Stimulated activated CD4-positive, alpha-beta T cell treated with anti-CD3 and anti-CD28 coated beads, TNF-alpha, amount 100 ng/mL, for 24 hours (primary cell): ENCODE measurements at regions not wholly inside any gene's neighbourhood (a gene's known extent, or its start where the extent isn't known, plus 50 kb on each side); places are given as distances from the start of the nearest gene placed in this dataset.

ENCODE experiments used
- DNase-seq, 3 experiments: peaks; one replicate each; pipeline ENCODE4 v3.0.0-alpha.2; 2020; ENCODE audit warnings: low read depth in 3 of 3

DNA sequence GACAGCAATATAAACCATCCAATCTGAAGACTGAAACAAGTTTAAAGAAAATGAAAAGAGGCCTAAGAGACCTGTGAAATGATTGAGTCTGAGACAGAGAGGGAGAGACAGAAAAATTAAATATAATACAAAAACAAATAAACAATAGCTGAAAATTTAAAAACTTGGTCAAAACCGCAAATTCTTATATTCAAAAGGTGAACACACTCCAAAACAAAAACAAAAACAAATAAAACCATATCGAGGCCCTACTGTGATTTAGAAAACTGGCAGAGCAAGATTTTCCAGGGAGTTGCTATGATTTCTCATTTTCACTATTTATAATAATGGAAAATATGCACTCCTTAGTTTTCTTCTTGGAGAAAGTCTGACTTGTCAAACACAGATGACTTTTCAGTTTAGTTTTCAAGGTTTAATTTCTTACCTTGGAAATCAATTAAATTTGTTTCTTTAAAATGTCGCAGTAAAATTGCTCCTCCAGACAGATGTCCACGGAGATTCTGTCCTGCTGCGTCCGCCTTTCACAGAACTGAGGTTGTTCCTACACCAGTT lies 1420.3 kb downstream of the UQCRFS1 start:
- no peak for DNase-seq

DNA sequence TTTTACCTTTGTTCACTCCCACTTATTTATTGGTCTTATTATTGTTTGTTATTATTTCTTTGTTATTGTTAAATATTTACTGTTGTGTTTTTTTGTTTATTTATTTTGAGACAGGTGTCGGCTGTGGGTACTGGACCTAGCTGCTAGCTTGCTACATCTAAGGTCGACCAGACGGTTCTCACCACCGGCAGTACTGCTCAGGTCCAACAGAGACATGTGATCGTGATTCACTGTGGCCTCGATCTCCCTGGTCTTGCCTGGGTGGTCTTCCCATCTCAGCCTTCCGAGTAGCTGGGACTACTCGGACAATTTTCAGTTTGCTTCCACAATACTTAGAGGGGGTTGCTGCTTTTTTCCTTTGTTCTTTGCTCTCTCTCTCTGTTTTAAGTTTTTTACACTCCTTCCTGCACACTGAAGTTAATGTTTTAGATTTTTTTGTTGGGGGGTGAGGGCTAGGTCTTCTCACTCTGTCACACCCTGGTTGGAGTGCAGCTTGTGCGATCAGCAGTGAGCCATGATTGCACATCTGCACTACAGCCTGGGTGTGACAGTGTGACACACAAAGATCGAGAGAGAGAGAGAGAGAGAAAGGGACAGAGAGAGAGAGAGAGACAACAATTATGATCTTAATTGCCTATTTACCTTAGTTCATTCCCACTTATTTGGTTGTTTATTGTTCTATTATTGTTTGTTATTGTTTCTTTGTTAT lies 1432.4 kb downstream of the UQCRFS1 start:
- no peak for DNase-seq

DNA sequence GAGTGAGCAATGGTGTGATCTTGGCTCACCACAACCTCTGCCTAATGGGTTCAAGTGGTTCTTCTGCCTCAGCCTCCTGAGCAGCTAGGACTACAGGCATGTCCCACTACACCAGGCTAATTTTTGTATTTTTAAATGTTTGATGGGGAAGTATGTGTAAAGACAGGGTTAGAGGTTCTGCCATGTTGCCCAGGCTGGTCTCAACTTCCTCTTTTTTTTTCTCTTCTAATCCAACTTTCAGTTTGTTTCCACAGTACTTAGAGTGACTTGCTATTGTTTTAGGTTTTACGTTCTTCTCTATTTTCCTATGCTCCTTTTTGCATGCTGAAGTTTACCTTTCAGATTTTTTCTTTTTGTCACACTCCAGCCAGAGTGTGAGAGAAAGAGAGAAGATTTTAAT lies 1433.0 kb downstream of the UQCRFS1 start:
- DNase-seq = no peak

DNA sequence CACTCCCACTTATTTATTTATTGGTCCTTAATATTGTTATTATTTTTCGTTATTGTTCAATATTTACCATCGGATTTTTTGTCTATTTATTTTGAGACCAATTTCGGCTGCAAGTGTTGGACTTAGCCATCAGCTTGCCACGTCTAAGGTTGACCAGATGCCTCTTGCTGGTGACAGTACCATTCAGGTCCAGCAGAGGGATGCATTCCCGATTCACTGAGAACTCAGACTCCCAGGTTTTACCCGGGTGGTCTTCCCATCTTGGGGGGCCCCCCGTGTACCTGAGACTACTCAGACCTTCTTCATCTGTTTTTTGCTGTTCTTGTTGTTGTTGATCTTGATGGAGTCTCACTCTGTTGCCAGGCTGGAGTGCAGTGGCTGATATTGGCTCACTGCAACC lies 1435.2 kb downstream of the UQCRFS1 start:
- DNase-seq = no peak

DNA sequence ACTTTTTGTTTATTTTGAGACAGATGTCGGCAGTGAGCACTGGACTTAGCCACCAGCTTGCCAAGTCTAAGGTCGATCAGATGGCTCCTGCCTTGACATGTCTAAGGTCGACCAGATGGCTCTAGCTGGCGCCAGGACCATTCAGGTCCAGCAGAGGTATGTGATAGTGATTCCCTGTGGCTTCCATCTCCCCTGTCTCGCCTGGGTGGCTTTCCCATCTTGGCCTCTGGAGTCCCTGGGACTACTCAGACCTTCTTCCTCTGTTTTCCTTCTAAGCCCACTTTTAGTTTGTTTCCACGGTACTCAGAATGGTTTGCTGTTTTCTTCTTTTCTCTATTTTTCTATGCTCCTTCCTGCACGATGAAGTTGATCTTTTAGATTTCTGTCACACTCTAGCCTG lies 1435.7 kb downstream of the UQCRFS1 start:
- no peak for DNase-seq

DNA sequence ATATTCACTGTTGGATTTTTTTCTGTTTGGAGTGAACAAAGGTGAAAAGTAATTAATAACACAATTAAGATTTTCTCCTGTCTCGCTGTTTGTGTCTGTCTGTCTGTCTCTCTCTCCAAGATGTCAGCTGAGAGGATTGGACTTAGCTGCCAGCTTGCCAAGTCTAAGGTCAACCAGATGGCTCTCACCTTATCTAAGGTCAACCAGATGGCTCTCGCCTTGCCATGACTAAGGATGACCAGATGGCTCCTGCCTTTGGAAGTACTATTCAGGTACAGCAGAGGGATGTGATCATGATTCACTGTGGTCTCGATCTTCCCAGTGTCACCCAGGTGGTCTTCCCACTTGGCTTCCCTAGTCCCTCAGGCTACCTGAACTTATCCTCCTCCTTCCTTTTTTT lies 1436.4 kb downstream of the UQCRFS1 start:
- DNase-seq = no peak

DNA sequence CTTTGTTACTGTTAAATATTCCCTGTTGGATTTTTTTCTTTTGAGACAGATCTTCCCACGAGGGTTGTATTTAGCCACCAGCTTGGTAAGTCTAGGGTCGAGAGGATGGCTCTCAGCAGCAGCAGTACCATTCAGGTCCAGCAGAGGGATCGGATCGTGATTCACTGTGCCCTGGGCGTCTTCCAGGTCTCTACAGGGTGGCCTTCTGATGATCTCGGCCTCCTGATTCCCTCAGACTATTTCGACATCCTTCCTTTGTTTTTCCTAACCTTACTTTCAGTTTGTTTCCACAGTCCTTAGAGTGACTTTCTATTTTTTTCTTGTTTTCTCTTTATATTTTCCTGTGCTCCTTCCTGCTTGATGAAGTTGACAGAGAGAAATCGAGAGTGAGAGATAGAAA lies 1436.9 kb downstream of the UQCRFS1 start:
- DNase-seq = no peak

DNA sequence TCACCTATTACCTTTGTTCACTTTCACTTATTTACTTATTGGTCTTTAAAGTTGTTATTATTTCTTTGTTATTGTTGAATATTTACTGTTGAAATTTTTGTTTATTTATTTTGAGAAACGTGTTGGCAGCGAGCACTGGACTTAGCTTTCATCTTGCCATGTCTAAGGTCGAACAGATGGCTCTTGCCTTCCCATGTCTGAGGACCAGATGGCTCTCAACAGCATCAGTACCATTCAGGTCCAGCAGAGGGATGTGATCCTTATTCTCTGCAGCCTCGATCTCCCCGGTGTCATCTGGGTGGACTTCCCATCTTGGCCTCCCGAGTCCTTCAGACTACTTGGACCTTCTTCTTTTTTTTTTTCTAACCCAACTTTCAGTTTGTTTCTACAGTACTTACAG lies 1437.6 kb downstream of the UQCRFS1 start:
- no peak for DNase-seq

DNA sequence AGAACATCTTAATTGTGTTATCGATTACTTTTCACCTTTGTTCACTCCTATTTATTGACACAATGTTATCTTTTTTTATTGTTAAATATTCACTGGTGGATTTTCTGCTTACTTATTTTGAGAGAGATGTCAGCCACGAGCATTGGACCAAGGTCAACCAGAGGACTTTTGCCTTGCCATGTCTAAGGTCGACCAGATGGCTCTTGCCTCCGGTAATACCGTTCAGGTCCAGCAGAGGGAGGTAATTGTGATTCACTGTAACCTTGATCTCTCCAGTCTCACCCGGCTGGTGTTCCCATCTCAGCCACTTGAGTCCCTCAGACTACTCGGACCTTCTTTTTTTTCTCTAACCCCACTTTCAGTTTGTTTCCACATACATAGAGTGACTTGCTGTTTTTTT lies 1438.1 kb downstream of the UQCRFS1 start:
- no peak for DNase-seq

DNA sequence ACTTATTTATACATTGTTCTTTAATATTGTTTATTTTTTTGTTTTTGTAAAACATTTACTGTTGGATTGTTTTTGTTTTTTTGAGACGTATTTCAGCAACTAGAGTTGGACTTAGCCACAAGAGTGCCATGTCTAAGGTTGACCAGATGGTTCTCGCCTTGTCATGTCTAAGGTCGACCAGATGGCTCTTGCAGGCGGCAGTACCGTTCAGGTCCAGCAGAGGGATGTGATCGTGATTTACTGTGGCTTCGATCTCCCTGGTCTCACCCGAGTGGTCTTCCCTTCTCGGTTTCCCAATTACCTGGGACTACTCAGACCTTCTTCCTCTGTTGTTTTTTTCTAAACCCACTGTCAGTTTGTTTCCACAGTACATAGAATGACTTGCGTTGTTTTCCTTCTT lies 1438.6 kb downstream of the UQCRFS1 start:
- DNase-seq = no peak

DNA sequence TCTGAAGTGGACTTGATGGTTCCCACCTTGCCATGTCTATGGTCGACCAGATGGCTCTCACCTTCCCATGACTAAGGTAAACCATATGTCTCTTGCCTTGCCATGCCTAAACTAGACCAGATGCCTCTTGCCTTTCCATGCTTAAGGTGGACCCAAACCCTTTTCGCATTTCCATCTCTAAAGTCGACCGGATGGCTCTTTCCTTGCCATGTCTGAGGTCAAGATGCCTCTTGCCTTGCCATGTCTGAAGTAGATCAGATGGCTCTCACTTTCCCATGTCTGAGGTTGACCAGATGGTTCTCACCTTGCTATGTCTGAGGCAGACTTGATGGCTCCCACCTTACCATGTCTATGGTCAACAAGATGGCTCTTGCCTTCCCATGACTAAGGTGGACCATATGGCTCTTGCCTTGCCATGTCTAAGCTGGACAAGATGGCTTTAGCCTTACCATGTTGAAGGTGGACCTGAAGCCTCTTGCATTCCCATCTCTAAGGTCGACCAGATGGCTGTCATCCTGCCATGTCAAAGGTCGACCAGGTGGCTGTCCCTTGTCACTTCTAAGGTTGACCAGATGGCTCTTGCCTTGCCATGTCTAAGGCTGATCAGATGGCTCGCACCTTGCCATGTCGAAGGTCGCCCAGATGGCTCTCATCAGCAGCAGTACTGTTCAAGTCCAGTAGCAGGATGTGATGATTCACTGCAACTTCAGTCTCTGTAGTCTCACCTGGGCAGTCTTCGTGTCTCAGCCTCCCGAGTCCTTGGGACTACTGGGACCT lies 1439.4 kb downstream of the UQCRFS1 start:
- DNase-seq = no peak

DNA sequence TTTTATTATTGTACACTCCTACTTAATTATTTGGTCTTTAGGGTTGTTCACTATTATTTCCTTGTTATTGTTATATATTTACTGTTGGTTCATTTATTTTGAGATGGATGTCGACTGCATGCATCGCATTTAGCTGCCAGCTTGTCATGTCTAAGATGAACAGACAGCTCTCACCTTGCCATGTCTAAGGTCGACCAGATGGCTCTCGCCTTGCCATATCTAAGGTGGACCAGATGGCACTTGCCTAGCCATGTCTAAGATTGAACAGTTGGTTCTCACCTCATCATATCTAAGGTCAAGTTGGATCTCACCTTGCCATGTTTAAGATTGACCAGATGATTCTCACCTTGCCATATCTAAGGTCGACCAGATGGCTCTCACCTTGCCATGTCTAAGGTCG lies 1440.9 kb downstream of the UQCRFS1 start:
- no peak for DNase-seq

DNA sequence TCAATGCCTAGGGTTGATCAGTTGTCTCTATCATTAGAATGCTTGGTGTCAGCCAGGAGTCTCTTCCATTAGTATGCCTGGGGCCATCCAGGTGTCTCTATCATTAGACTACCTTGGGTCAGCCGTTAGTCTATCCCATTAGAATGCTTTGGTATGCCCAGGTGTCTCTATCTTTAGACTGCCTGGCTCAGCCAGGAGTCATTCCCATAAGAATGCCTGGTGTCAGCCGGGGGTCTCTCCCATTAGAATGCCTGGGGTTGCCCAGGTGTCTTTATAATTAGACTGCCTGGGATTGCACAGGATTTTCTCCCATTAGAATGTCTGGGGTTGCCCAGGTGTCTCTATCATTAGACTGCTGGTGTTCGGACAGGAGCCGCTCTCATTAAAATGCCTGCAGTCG lies 1442.9 kb downstream of the UQCRFS1 start:
- no peak for DNase-seq

DNA sequence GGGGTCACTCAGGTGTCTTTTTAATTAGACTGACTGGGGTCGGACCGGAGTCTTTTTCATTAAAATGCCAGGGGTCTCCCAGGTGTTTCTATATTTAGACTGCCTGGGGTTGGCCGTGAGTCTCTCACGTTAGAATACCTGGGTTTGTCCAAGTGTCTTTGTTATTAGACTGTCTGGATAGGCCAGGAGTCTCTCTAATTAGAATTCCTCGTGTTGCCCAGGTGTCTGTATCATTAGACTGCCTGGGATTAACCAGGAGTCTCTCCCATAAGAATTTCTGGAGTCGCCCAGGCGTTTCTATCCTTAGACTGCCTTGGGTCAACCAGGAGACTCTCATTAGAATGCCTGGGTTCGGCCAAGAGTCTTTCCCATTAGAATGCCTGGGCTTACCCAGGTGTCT lies 1445.7 kb downstream of the UQCRFS1 start:
- DNase-seq = no peak

DNA sequence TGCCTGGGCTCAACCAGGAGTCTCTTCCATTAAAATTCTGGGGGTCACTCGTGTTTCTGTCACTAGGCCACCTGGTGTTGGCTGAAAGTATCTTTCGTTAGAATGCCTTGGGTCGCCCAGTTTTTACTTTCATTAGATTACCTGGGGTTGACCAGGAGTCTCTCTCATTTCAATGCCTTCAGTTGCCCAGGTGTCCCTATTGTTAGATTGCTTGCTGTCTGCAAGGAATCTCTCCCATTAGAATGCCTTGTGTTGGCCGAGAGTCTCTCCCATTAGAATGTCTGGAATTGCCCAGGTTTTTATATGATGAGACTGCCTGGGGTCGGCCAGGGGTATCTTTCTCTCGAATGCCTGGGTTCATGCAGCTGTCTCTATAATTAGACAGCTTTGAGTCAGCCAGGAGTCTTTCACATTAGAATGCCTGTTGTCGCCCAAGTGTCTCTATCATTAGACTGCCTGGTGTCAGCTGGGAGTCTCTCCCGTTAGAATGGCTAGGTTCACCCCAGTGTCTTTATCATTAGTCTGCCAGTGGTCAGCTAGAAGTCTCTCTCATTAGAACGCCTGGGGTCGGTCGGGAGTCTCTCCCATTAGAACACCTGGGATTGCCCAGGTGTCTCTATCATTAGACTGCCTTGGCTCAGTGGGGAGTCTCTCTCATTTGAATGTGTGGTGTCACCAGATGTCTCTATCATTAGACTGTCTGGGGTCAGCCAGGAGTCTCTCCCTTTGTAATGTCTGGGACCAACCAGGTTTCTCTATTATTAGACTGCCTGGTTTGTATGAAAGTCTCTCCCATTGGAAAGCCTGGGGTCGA lies 1446.8 kb downstream of the UQCRFS1 start:
- no peak for DNase-seq

DNA sequence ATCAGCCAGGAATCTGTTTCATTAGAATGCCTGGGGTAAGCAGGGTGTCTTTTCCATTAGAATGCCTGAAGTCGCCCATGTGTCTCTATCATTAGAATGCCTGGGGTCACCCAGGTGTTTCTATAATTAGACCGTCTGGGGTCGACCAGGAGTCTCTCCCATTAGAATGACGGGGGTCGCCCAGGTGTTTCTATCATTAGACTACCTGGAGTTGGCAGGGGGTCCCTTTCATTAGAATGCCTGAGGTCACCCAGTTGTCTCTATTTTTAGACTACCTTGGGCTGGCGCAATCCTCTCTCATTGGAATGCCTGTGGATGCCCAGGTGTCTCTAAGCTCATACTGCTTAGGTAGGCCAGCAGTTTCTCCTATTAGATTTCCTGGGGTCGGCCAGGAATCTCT lies 1447.6 kb downstream of the UQCRFS1 start:
- no peak for DNase-seq

DNA sequence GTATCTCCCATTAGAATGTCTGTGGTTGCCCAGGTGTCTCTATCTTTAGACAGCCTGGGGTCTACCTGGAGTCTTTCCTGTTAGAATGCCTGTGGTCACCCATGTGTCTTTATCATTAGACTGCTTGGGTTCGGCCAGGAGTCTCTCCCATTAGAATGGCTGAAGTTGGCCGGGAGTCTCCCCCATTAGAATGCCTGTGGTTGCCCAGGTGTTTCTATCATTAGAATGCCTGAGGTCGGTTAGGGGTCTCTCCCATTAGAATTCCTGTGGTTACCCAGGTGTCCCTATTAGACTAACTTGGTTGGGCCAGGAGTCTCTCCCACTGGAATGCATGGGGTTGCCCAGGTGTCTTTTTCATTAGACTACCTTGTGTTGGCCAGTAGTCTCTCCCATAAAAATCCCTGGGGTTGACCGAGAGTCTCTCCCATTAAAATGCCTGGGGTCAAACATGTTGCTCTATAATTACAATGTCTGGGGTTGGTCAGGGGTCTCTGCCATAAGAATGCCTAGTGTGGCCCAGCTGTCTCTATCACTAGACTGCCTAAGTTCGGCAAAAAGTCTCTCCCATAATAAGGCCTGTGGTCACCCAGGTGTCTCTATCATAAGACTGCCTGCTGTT lies 1448.7 kb downstream of the UQCRFS1 start:
- DNase-seq = no peak

DNA sequence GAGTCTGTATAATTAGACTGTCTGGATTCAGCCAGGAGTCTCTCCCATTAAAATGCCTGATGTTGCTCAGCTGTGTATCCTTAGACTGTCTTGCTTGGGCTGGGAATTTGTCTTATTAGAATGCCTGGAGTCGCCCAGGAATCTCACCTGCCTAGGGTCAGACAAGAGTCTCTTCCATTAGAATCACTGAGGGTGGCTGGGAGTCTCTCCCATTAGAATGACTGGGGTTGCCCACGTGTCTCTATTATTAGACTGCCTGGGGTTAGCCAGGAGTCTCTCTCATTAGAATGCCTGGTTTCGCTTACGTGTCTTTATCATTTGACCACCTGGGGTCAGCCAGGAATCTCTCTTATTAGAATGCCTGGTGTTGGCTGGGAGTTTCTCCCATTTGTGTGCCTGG lies 1450.0 kb downstream of the UQCRFS1 start:
- DNase-seq = no peak

DNA sequence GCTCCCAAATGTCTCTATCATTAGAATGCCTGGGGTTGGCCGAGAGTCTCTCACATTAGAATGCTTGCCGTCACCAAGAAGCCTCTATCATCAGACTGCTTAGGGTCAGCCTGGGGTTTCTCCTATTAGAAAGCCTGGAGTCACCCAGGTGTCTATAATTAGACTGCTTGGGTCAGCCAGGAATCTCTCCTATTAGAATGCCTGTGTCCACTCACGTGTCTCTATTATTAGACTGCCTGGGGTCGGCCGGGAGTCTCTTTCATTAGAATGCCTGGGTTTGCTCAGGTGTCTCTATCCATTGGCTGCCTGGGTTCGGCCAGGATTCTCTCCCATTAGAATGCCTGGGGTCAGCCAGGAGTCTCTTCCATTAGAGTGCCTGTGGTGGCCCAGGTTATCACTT lies 1453.1 kb downstream of the UQCRFS1 start:
- DNase-seq = no peak

DNA sequence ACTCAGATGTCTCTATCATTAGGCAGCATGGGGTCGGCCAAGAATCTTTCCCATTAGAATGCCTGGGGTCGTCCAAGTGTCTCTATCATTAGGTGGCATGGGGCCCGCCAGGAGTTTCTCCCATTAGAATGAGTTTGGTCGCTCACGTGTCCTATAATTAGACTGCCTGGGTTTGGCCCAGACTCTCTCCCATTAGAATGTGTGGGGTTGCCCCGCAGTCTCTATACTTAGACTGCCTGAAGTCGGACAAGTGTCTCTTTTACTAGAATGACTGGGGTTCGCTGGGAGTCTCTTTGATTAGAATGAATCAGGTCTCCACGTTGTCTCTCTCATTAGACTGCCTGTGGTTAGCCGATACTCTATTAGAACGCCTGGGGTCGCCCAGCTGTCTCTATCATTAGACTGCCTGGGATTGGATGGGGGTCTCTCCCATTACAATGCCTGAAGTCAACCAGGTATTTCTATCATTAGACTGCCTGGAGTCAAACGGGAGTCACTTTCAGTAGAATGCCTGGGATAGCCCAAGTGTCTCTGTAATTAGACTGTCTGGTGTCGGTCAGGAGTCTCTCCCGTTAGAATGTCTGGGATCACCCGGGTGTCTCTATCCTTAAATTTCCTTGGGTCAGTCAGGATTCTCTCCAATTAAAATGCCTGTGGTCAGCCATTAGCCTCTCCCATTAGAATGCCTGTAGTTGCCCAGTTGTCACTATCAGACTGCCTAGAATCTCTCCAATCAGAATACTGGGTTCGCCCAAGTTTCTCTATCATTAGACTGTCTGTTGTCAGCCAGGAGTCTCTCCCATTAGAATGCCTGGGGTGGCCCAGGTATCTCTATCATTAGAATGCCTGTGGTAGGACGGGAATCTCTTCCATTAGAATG lies 1454.1 kb downstream of the UQCRFS1 start:
- DNase-seq = no peak

DNA sequence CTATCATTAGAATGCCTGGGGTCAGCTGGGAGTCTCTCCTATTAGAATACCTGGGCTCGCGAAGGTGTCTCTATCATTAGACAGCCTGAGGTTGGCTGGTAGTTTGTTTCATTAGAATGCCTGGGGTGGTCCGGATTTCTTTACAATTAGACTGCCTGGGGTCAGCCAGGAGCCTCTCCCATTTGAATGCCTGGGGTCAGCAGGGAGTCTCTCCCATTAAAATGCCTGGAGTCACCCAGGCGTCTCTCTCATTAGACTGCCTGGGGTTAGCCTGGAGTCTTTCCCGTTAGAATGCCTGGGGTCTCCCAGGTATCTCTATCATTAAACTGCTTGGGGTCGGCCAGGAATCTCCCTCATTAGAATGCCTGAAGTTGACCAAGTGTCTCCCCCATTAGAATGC lies 1458.3 kb downstream of the UQCRFS1 start:
- DNase-seq = no peak
